ENCODE measurements at regions not wholly inside any gene's neighbourhood (a gene's known extent, or its start where the extent isn't known, plus 50 kb on each side); places are given as distances from the start of the nearest gene placed in this dataset.

GRCh38 chrX:115972717-115973116 is 197.8 kb upstream of the AGTR2 start:
- TF ChIP-seq, protein P1, sequence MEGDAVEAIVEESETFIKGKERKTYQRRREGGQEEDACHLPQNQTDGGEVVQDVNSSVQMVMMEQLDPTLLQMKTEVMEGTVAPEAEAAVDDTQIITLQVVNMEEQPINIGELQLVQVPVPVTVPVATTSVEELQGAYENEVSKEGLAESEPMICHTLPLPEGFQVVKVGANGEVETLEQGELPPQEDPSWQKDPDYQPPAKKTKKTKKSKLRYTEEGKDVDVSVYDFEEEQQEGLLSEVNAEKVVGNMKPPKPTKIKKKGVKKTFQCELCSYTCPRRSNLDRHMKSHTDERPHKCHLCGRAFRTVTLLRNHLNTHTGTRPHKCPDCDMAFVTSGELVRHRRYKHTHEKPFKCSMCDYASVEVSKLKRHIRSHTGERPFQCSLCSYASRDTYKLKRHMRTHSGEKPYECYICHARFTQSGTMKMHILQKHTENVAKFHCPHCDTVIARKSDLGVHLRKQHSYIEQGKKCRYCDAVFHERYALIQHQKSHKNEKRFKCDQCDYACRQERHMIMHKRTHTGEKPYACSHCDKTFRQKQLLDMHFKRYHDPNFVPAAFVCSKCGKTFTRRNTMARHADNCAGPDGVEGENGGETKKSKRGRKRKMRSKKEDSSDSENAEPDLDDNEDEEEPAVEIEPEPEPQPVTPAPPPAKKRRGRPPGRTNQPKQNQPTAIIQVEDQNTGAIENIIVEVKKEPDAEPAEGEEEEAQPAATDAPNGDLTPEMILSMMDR (IDR thresholded peaks at IDR 0.05; ENCODE audit: insufficient read depth, low read length), result no peak
- TF ChIP-seq REST (IDR thresholded peaks at IDR 0.05; ENCODE audit: insufficient replicate concordance, low read depth) (no peak), SPI1 (IDR thresholded peaks at IDR 0.05; ENCODE audit: borderline replicate concordance, low read depth) (no peak), POLR2AphosphoS5 (IDR thresholded peaks at IDR 0.05; ENCODE audit: low read depth) (no peak)
